ENCODE measurements at regions not wholly inside any gene's neighbourhood (a gene's known extent, or its start where the extent isn't known, plus 50 kb on each side); places are given as distances from the start of the nearest gene placed in this dataset.

GRCh38 chr9:32722704-32723103 is 60.6 kb upstream of the TMEM215 start:
- no peak for DNase-seq (ENCODE audit: low read depth)
- TF ChIP-seq, protein P1, sequence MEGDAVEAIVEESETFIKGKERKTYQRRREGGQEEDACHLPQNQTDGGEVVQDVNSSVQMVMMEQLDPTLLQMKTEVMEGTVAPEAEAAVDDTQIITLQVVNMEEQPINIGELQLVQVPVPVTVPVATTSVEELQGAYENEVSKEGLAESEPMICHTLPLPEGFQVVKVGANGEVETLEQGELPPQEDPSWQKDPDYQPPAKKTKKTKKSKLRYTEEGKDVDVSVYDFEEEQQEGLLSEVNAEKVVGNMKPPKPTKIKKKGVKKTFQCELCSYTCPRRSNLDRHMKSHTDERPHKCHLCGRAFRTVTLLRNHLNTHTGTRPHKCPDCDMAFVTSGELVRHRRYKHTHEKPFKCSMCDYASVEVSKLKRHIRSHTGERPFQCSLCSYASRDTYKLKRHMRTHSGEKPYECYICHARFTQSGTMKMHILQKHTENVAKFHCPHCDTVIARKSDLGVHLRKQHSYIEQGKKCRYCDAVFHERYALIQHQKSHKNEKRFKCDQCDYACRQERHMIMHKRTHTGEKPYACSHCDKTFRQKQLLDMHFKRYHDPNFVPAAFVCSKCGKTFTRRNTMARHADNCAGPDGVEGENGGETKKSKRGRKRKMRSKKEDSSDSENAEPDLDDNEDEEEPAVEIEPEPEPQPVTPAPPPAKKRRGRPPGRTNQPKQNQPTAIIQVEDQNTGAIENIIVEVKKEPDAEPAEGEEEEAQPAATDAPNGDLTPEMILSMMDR (IDR thresholded peaks at IDR 0.05; ENCODE audit: control insufficient read depth, insufficient read depth, low read depth, low read length, missing control alignments): no peak
- H3K4me3 ChIP-seq (ENCODE audit: control insufficient read depth, low read depth, low read length): no peak overlapping the region

- no peak overlapping the region for H3K4me3 ChIP-seq (ENCODE audit: control insufficient read depth, low read depth, low read length)
- TF ChIP-seq, protein P1 (IDR thresholded peaks at IDR 0.05; ENCODE audit: control insufficient read depth, insufficient read depth, low read depth, low read length, missing control alignments): no peak
- DNase-seq (ENCODE audit: low read depth): no peak
Measured at GRCh38 chr9:32723789-32724325, 59.5 kb upstream of the TMEM215 start.

GRCh38 chr9:32725066-32725860 is 58.1 kb upstream of the TMEM215 start:
- no peak for DNase-seq (ENCODE audit: low read depth)
- H3K4me3 ChIP-seq (ENCODE audit: control insufficient read depth, low read depth, low read length): no peak overlapping the region
- TF ChIP-seq, protein P1 (IDR thresholded peaks at IDR 0.05; ENCODE audit: control insufficient read depth, insufficient read depth, low read depth, low read length, missing control alignments): no peak

DNA sequence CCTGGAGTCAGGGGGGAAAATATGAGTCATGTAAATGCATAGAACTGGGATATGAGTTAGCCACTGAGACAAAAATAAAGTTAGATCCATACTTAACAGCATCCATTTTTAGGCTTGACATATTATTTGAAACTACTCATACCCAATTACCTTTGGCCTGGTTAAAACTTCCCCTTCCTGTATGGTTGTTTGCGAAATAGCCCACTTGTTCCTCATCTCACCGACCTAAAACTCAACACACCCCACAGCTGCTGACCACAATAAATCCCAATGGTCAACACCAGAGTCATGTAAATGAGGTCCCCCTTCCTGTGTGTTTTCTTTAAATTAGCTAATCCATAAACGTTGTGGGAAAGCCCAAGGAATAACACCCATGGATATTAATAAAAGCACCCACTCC is 55.2 kb upstream of the TMEM215 start:
- DNase-seq (ENCODE audit: low read depth): no peak
- TF ChIP-seq, protein P1 (IDR thresholded peaks at IDR 0.05; ENCODE audit: control insufficient read depth, insufficient read depth, low read depth, low read length, missing control alignments): no peak
- no peak overlapping the region for H3K4me3 ChIP-seq (ENCODE audit: control insufficient read depth, low read depth, low read length)
